ENCODE measurements at regions not wholly inside any gene's neighbourhood (a gene's known extent, or its start where the extent isn't known, plus 50 kb on each side); places are given as distances from the start of the nearest gene placed in this dataset.

DNA sequence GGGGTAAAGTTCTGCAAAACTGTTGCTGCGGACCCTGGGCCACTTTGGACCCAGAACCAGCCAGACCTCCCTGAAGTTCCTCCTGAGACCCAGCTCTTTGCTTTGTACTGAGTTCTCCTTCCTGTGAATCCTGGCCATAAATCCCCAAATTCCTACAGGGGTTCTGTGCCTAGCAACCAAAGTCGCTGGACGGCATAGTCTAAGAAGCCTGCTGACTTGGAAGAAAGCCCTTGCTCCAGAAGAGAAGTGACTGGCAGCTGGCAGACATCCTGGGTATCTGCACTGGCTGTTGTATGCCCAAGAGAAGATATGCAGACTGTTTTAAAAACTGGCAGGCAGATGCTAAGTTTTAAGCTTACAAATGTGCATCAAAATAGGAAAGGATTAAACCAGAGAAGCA is 99.9 kb upstream of the SLC24A4 start:
- Mint-ChIP-seq H3K4me1 (peaks cover 5% of the 10 kb centered on the region), H3K9me3 (peaks cover 0 to 2% (median 0%) of the 10 kb centered on the region in 7 donors), H3K27me3 (ENCODE audit: low read depth in 3 of 3) (peaks cover 16 to 24% (median 16%) of the 10 kb centered on the region in 3 donors), H3K27ac (peak overlapping the region in 1 of 7 donors; percentile 4), H3K4me3 (peak overlapping the region in 1 of 2 donors; percentile 42), H3K36me3 (no peaks in the 10 kb centered on the region)
- no peak overlapping the region for H2AFZ ChIP-seq (ENCODE audit: insufficient read depth, low read depth, low read length, poor library complexity, severe bottlenecking)
- no peaks in the 10 kb centered on the region for H3K9me3 ChIP-seq (replicated peaks in 1 of 2; ENCODE audit: control insufficient read depth in 1 of 2, insufficient read depth in 1 of 2, low read length in 2 of 2)
- H3K27ac ChIP-seq (ENCODE audit: low read depth in 1 of 2, low read length in 2 of 2): no peak overlapping the region
- no peaks in the 10 kb centered on the region for H4K20me1 ChIP-seq (ENCODE audit: insufficient read depth, low read length)
- intact Hi-C loops (cut with micrococcal nuclease): no loop called here
- H3K79me2 ChIP-seq (ENCODE audit: insufficient read depth, low read length): no peaks in the 10 kb centered on the region
- no peaks in the 10 kb centered on the region for H3K36me3 ChIP-seq (replicated peaks in 1 of 2; ENCODE audit: control insufficient read depth in 1 of 2, insufficient read depth in 2 of 2, low read length in 2 of 2)
- 86% methylated on average over 3 of the region's 3 CpGs for WGBS (ENCODE audit: insufficient coverage)
- H3K9ac ChIP-seq (ENCODE audit: insufficient read depth, low read length, poor library complexity, severe bottlenecking): no peak overlapping the region
- no peaks in the 10 kb centered on the region for H3K4me1 ChIP-seq (ENCODE audit: control insufficient read depth in 1 of 2, insufficient read depth in 2 of 2, low read length in 2 of 2)
- no peak overlapping the region for H3K4me3 ChIP-seq (replicated peaks in 1 of 3; ENCODE audit: low read depth in 2 of 3, low read length in 3 of 3)
- H3K4me2 ChIP-seq (replicated peaks; ENCODE audit: extremely low read depth, low read length, poor library complexity, severe bottlenecking): no peak overlapping the region
- no peak for DNase-seq
- peaks cover 4% of the 10 kb centered on the region in 2 donors for H3K27me3 ChIP-seq (ENCODE audit: control insufficient read depth in 2 of 2, insufficient read depth in 2 of 2, low read length in 2 of 2)
- TF ChIP-seq, protein P1, sequence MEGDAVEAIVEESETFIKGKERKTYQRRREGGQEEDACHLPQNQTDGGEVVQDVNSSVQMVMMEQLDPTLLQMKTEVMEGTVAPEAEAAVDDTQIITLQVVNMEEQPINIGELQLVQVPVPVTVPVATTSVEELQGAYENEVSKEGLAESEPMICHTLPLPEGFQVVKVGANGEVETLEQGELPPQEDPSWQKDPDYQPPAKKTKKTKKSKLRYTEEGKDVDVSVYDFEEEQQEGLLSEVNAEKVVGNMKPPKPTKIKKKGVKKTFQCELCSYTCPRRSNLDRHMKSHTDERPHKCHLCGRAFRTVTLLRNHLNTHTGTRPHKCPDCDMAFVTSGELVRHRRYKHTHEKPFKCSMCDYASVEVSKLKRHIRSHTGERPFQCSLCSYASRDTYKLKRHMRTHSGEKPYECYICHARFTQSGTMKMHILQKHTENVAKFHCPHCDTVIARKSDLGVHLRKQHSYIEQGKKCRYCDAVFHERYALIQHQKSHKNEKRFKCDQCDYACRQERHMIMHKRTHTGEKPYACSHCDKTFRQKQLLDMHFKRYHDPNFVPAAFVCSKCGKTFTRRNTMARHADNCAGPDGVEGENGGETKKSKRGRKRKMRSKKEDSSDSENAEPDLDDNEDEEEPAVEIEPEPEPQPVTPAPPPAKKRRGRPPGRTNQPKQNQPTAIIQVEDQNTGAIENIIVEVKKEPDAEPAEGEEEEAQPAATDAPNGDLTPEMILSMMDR (IDR thresholded peaks at IDR 0.05): no peak

DNA sequence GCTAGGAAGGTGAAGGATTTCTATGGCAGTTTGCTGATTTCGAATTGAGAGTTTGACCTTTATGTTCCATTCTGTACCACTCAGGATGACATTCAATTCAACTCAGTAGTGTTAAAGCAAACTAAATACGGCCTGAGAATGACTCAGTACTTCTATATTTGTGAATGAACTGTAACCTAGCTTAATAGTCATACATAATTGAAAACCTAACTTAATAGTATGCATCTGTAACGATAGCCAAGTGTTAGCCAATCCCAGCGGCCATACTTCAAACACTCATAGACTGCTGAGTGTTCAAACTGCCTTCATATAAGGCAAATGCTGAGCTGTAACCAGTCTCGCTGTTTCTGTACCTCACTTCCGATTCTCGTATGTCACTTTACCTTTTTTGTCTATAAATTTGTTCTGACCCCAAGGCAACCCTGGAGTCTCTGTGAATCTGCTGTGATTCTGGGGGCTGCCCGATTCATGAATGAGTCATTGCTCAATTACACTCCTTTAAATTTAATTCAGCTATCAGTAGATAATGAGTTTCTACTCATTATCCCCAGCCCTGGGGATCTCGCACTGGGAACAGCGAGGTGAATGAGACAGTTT is 98.5 kb upstream of the SLC24A4 start:
- Histone ChIP-seq H3K4me1 (ENCODE audit: control insufficient read depth in 1 of 2, insufficient read depth in 2 of 2, low read length in 2 of 2) (no peaks in the 10 kb centered on the region), H3K9me3 (replicated peaks in 1 of 2; ENCODE audit: control insufficient read depth in 1 of 2, insufficient read depth in 1 of 2, low read length in 2 of 2) (no peaks in the 10 kb centered on the region), H4K20me1 (ENCODE audit: insufficient read depth, low read length) (no peaks in the 10 kb centered on the region), H3K4me3 (replicated peaks in 1 of 3; ENCODE audit: low read depth in 2 of 3, low read length in 3 of 3) (no peak overlapping the region), H3K9ac (ENCODE audit: insufficient read depth, low read length, poor library complexity, severe bottlenecking) (no peak overlapping the region), H3K27ac (ENCODE audit: low read depth in 1 of 2, low read length in 2 of 2) (no peak overlapping the region), H2AFZ (ENCODE audit: insufficient read depth, low read depth, low read length, poor library complexity, severe bottlenecking) (no peak overlapping the region), H3K4me2 (replicated peaks; ENCODE audit: extremely low read depth, low read length, poor library complexity, severe bottlenecking) (no peak overlapping the region), H3K27me3 (ENCODE audit: control insufficient read depth in 2 of 2, insufficient read depth in 2 of 2, low read length in 2 of 2) (peaks cover 4% of the 10 kb centered on the region in 2 donors), H3K36me3 (replicated peaks in 1 of 2; ENCODE audit: control insufficient read depth in 1 of 2, insufficient read depth in 2 of 2, low read length in 2 of 2) (no peaks in the 10 kb centered on the region), H3K79me2 (ENCODE audit: insufficient read depth, low read length) (no peaks in the 10 kb centered on the region)
- 92% methylated on average over 4 of the region's 10 CpGs for WGBS (ENCODE audit: insufficient coverage)
- TF ChIP-seq, protein P1 (IDR thresholded peaks at IDR 0.05): no peak
- intact Hi-C loops (cut with micrococcal nuclease): no loop called here
- no peaks in the 10 kb centered on the region for H3K36me3 Mint-ChIP-seq
- H3K27me3 Mint-ChIP-seq (ENCODE audit: low read depth in 3 of 3): peaks cover 16 to 28% (median 16%) of the 10 kb centered on the region in 3 donors
- H3K4me1 Mint-ChIP-seq: peaks cover 5% of the 10 kb centered on the region
- H3K27ac Mint-ChIP-seq: peak overlapping the region in 1 of 7 donors; percentile 63
- peak in 1 of 3 donors; percentile 4 for DNase-seq
- no peak overlapping the region for H3K4me3 Mint-ChIP-seq
- H3K9me3 Mint-ChIP-seq: peaks cover 0 to 5% (median 0%) of the 10 kb centered on the region in 7 donors
